ENCODE measurements at regions not wholly inside any gene's neighbourhood (a gene's known extent, or its start where the extent isn't known, plus 50 kb on each side); places are given as distances from the start of the nearest gene placed in this dataset.

DNA sequence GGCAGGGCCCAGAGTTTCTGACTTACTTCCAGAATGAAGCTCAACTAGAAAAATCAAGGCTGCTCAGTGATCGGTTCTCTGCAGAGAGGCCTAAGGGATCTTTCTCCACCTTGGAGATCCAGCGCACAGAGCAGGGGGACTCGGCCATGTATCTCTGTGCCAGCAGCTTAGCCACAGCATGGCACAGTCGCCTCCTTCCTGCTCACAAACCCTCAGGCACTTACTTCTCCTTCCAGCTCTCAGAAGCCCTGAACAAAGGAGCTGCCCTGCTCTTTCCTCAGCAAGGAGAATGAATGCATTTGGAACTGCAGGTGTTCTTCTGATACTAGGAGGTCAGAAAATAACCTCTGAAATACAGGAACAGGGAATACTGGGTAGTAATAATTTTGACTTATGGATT, 219.7 kb upstream of the PRSS1 start:
- TF ChIP-seq ZNF274 (IDR thresholded peaks at IDR 0.05; ENCODE audit: low read depth, low read length) (no peak), YY1 (IDR thresholded peaks at IDR 0.05; ENCODE audit: insufficient read depth, insufficient read length) (no peak)
